Activated T-cell treated with anti-CD3 and anti-CD28 coated beads, Interleukin-2, amount 50 U/mL, for 4 hours (primary cell): ENCODE measurements at regions not wholly inside any gene's neighbourhood (a gene's known extent, or its start where the extent isn't known, plus 50 kb on each side); places are given as distances from the start of the nearest gene placed in this dataset.

Source experiments
- ATAC-seq, 2 donors: fragments of 200-7000 bp; cut with Tn5 transposase; one replicate each; pipeline ENCODE4 v1.10.0; 2021
- DNase-seq: peaks from one replicate; pipeline ENCODE4 v3.0.0-alpha.2; 2020
- H3K27me3 Mint-ChIP-seq: one replicate; pipeline ENCODE4 v1.8.0; 2021; ENCODE audit warnings: low read depth, mixed read lengths
- H3K36me3 Mint-ChIP-seq: one replicate; pipeline ENCODE4 v1.8.0; 2022; ENCODE audit warnings: mixed read lengths; ENCODE audit not compliant: insufficient read depth
- H3K4me1 Mint-ChIP-seq: one replicate; pipeline ENCODE4 v1.8.0; 2021; ENCODE audit warnings: low read depth, mixed read lengths
- H3K4me3 Mint-ChIP-seq: one replicate; pipeline ENCODE4 v1.8.0; 2021; ENCODE audit warnings: mild to moderate bottlenecking, moderate library complexity, mixed read lengths
- H3K9me3 Mint-ChIP-seq: one replicate; pipeline ENCODE4 v1.8.0; 2021; ENCODE audit warnings: mixed read lengths

- Mint-ChIP-seq H3K9me3 (peaks cover 9% of the 10 kb centered on the region), H3K4me1 (no peaks in the 10 kb centered on the region), H3K27me3 (peaks cover 2% of the 10 kb centered on the region), H3K36me3 (no peaks in the 10 kb centered on the region), H3K4me3 (no peak overlapping the region)
- ATAC-seq, result no peak
- DNase-seq, result no peak
Observed at GRCh38 chr12:19035536-19035935, 94.0 kb upstream of the PLEKHA5 start.

GRCh38 chr12:19036673-19037357 is 92.7 kb upstream of the PLEKHA5 start:
- peaks cover 2% of the 10 kb centered on the region for H3K27me3 Mint-ChIP-seq
- H3K4me3 Mint-ChIP-seq, result no peak overlapping the region
- H3K36me3 Mint-ChIP-seq, result no peaks in the 10 kb centered on the region
- DNase-seq (no peak), ATAC-seq (no peak)
- no peaks in the 10 kb centered on the region for H3K4me1 Mint-ChIP-seq
- H3K9me3 Mint-ChIP-seq, result peaks cover 9% of the 10 kb centered on the region

GRCh38 chr12:19038209-19038608 is 91.3 kb upstream of the PLEKHA5 start:
- Mint-ChIP-seq H3K9me3 (peaks cover 2% of the 10 kb centered on the region), H3K4me1 (no peaks in the 10 kb centered on the region), H3K36me3 (no peaks in the 10 kb centered on the region), H3K4me3 (no peak overlapping the region), H3K27me3 (no peaks in the 10 kb centered on the region)
- no peak for DNase-seq
- no peak for ATAC-seq

- H3K27me3 Mint-ChIP-seq, result no peaks in the 10 kb centered on the region
- no peaks in the 10 kb centered on the region for H3K4me1 Mint-ChIP-seq
- no peak overlapping the region for H3K4me3 Mint-ChIP-seq
- H3K36me3 Mint-ChIP-seq, result no peaks in the 10 kb centered on the region
- no peak for DNase-seq
- no peaks in the 10 kb centered on the region for H3K9me3 Mint-ChIP-seq
- ATAC-seq, result no peak
Observed at GRCh38 chr12:19039515-19039914, 90.0 kb upstream of the PLEKHA5 start.

GRCh38 chr12:19042221-19042620 is 87.3 kb upstream of the PLEKHA5 start:
- Mint-ChIP-seq H3K27me3 (no peaks in the 10 kb centered on the region), H3K36me3 (no peaks in the 10 kb centered on the region), H3K4me3 (no peak overlapping the region), H3K9me3 (no peaks in the 10 kb centered on the region), H3K4me1 (no peaks in the 10 kb centered on the region)
- DNase-seq (no peak), ATAC-seq (no peak)

- H3K4me1 Mint-ChIP-seq, result no peaks in the 10 kb centered on the region
- H3K4me3 Mint-ChIP-seq, result no peak overlapping the region
- DNase-seq (no peak), ATAC-seq (no peak)
- no peaks in the 10 kb centered on the region for H3K36me3 Mint-ChIP-seq
- H3K9me3 Mint-ChIP-seq, result no peaks in the 10 kb centered on the region
- no peaks in the 10 kb centered on the region for H3K27me3 Mint-ChIP-seq
Observed at GRCh38 chr12:19044430-19044829, 85.1 kb upstream of the PLEKHA5 start.

- no peak for DNase-seq
- H3K36me3 Mint-ChIP-seq, result no peaks in the 10 kb centered on the region
- no peaks in the 10 kb centered on the region for H3K9me3 Mint-ChIP-seq
Observed at GRCh38 chr12:19044891-19045290, 84.6 kb upstream of the PLEKHA5 start.

GRCh38 chr12:19045426-19045825 is 84.1 kb upstream of the PLEKHA5 start:
- Mint-ChIP-seq H3K9me3 (no peaks in the 10 kb centered on the region), H3K27me3 (no peaks in the 10 kb centered on the region), H3K4me3 (no peak overlapping the region), H3K36me3 (no peaks in the 10 kb centered on the region), H3K4me1 (no peaks in the 10 kb centered on the region)
- DNase-seq (no peak), ATAC-seq (no peak)

More at GRCh38 chr12:19044891-19045290, 84.6 kb upstream of the PLEKHA5 start:
- ATAC-seq, result no peak
- no peaks in the 10 kb centered on the region for H3K27me3 Mint-ChIP-seq
- H3K4me3 Mint-ChIP-seq, result no peak overlapping the region
- H3K4me1 Mint-ChIP-seq, result no peaks in the 10 kb centered on the region

GRCh38 chr12:19048943-19049342 is 80.6 kb upstream of the PLEKHA5 start:
- DNase-seq, result no peak
- H3K4me1 Mint-ChIP-seq, result no peaks in the 10 kb centered on the region
- H3K27me3 Mint-ChIP-seq, result no peaks in the 10 kb centered on the region
- no peaks in the 10 kb centered on the region for H3K9me3 Mint-ChIP-seq
- ATAC-seq, result no peak
- no peak overlapping the region for H3K4me3 Mint-ChIP-seq
- no peaks in the 10 kb centered on the region for H3K36me3 Mint-ChIP-seq

GRCh38 chr12:19052689-19053088 is 76.8 kb upstream of the PLEKHA5 start:
- Mint-ChIP-seq H3K27me3 (peaks cover 8% of the 10 kb centered on the region), H3K4me1 (no peaks in the 10 kb centered on the region), H3K36me3 (no peaks in the 10 kb centered on the region), H3K4me3 (no peak overlapping the region), H3K9me3 (no peaks in the 10 kb centered on the region)
- ATAC-seq, result no peak
- no peak for DNase-seq

- peaks cover 10% of the 10 kb centered on the region for H3K27me3 Mint-ChIP-seq
- H3K4me3 Mint-ChIP-seq, result no peak overlapping the region
- H3K36me3 Mint-ChIP-seq, result no peaks in the 10 kb centered on the region
- H3K4me1 Mint-ChIP-seq, result no peaks in the 10 kb centered on the region
- no peak for ATAC-seq
- no peaks in the 10 kb centered on the region for H3K9me3 Mint-ChIP-seq
- DNase-seq, result no peak
Observed at GRCh38 chr12:19053218-19053617, 76.3 kb upstream of the PLEKHA5 start.

GRCh38 chr12:19054035-19054434 is 75.5 kb upstream of the PLEKHA5 start:
- ATAC-seq (no peak), DNase-seq (no peak)
- H3K9me3 Mint-ChIP-seq, result no peaks in the 10 kb centered on the region
- H3K27me3 Mint-ChIP-seq, result peaks cover 10% of the 10 kb centered on the region
- H3K4me3 Mint-ChIP-seq, result no peak overlapping the region
- H3K4me1 Mint-ChIP-seq, result no peaks in the 10 kb centered on the region
- H3K36me3 Mint-ChIP-seq, result no peaks in the 10 kb centered on the region

GRCh38 chr12:19055589-19055988 is 73.9 kb upstream of the PLEKHA5 start:
- ATAC-seq, result no peak

GRCh38 chr12:19058235-19059021 is 71.1 kb upstream of the PLEKHA5 start:
- no peak overlapping the region for H3K4me3 Mint-ChIP-seq
- H3K27me3 Mint-ChIP-seq, result peaks cover 10% of the 10 kb centered on the region
- peaks cover 5% of the 10 kb centered on the region for H3K9me3 Mint-ChIP-seq

More at GRCh38 chr12:19055589-19055988, 73.9 kb upstream of the PLEKHA5 start:
- Mint-ChIP-seq H3K4me1 (no peaks in the 10 kb centered on the region), H3K27me3 (peaks cover 10% of the 10 kb centered on the region), H3K36me3 (no peaks in the 10 kb centered on the region), H3K9me3 (no peaks in the 10 kb centered on the region), H3K4me3 (no peak overlapping the region)
- DNase-seq, result no peak

GRCh38 chr12:19064713-19065112 is 64.8 kb upstream of the PLEKHA5 start:
- no peaks in the 10 kb centered on the region for H3K36me3 Mint-ChIP-seq
- H3K9me3 Mint-ChIP-seq, result peaks cover 5% of the 10 kb centered on the region

More at GRCh38 chr12:19058235-19059021, 71.1 kb upstream of the PLEKHA5 start:
- Mint-ChIP-seq H3K36me3 (no peaks in the 10 kb centered on the region), H3K4me1 (no peaks in the 10 kb centered on the region)
- ATAC-seq (no peak), DNase-seq (no peak)

More at GRCh38 chr12:19064713-19065112, 64.8 kb upstream of the PLEKHA5 start:
- DNase-seq (no peak), ATAC-seq (no peak)
- Mint-ChIP-seq H3K27me3 (no peaks in the 10 kb centered on the region), H3K4me1 (no peaks in the 10 kb centered on the region), H3K4me3 (no peak overlapping the region)
